ENCODE measurements at regions not wholly inside any gene's neighbourhood (a gene's known extent, or its start where the extent isn't known, plus 50 kb on each side); places are given as distances from the start of the nearest gene placed in this dataset.

- Histone ChIP-seq H3K27me3 (replicated peaks; ENCODE audit: control insufficient read depth, insufficient read depth, low read length) (no peaks in the 10 kb centered on the region), H3K4me3 (replicated peaks; ENCODE audit: low read depth, low read length) (no peak overlapping the region), H3K36me3 (ENCODE audit: control insufficient read depth, insufficient read depth, low read length) (no peaks in the 10 kb centered on the region)
- no peak for DNase-seq (ENCODE audit: extremely low read depth, insufficient read length)
- TF ChIP-seq, protein P1, sequence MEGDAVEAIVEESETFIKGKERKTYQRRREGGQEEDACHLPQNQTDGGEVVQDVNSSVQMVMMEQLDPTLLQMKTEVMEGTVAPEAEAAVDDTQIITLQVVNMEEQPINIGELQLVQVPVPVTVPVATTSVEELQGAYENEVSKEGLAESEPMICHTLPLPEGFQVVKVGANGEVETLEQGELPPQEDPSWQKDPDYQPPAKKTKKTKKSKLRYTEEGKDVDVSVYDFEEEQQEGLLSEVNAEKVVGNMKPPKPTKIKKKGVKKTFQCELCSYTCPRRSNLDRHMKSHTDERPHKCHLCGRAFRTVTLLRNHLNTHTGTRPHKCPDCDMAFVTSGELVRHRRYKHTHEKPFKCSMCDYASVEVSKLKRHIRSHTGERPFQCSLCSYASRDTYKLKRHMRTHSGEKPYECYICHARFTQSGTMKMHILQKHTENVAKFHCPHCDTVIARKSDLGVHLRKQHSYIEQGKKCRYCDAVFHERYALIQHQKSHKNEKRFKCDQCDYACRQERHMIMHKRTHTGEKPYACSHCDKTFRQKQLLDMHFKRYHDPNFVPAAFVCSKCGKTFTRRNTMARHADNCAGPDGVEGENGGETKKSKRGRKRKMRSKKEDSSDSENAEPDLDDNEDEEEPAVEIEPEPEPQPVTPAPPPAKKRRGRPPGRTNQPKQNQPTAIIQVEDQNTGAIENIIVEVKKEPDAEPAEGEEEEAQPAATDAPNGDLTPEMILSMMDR (IDR thresholded peaks at IDR 0.05; ENCODE audit: insufficient read depth, low read length, poor library complexity, severe bottlenecking) = no peak
Measured at GRCh38 chr1:55362558-55362957, 147.4 kb upstream of the USP24 start.

DNA sequence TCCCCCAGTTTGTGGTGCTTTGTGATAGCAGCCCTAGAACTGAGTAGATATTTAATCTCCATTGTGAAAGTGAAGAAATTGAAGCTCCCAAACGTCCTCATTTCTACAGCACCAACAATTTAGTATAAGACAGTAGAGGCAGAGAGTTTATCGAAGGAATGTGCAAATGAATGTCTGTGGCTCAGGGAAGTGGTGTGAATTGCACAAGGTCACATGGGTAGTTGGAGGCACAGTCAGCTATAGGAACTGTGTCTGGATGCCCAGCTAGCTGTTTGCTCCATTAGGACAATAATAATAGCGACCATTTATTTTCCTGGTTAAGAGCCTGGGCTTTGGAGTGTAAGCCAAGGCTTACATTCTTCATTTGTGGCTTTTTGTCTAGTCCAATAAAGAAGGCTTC, 144.4 kb upstream of the USP24 start:
- Histone ChIP-seq H3K27me3 (replicated peaks; ENCODE audit: control insufficient read depth, insufficient read depth, low read length) (no peaks in the 10 kb centered on the region), H3K4me3 (replicated peaks; ENCODE audit: low read depth, low read length) (no peak overlapping the region), H3K36me3 (ENCODE audit: control insufficient read depth, insufficient read depth, low read length) (no peaks in the 10 kb centered on the region)
- DNase-seq (ENCODE audit: extremely low read depth, insufficient read length) = no peak
- TF ChIP-seq, protein P1 (IDR thresholded peaks at IDR 0.05; ENCODE audit: insufficient read depth, low read length, poor library complexity, severe bottlenecking) = no peak

GRCh38 chr1:55358581-55358980, 143.4 kb upstream of the USP24 start:
- Histone ChIP-seq H3K27me3 (replicated peaks; ENCODE audit: control insufficient read depth, insufficient read depth, low read length) (no peaks in the 10 kb centered on the region), H3K36me3 (ENCODE audit: control insufficient read depth, insufficient read depth, low read length) (no peaks in the 10 kb centered on the region), H3K4me3 (replicated peaks; ENCODE audit: low read depth, low read length) (no peak overlapping the region)
- TF ChIP-seq, protein P1 (IDR thresholded peaks at IDR 0.05; ENCODE audit: insufficient read depth, low read length, poor library complexity, severe bottlenecking) = no peak
- no peak for DNase-seq (ENCODE audit: extremely low read depth, insufficient read length)

GRCh38 chr1:55355549-55355948, 140.4 kb upstream of the USP24 start:
- no peaks in the 10 kb centered on the region for H3K36me3 ChIP-seq (ENCODE audit: control insufficient read depth, insufficient read depth, low read length)
- no peak for DNase-seq (ENCODE audit: extremely low read depth, insufficient read length)
- H3K4me3 ChIP-seq (replicated peaks; ENCODE audit: low read depth, low read length) = no peak overlapping the region
- no peaks in the 10 kb centered on the region for H3K27me3 ChIP-seq (replicated peaks; ENCODE audit: control insufficient read depth, insufficient read depth, low read length)
- TF ChIP-seq, protein P1 (IDR thresholded peaks at IDR 0.05; ENCODE audit: insufficient read depth, low read length, poor library complexity, severe bottlenecking) = no peak

- H3K36me3 ChIP-seq (ENCODE audit: control insufficient read depth, insufficient read depth, low read length) = no peaks in the 10 kb centered on the region
- H3K27me3 ChIP-seq (replicated peaks; ENCODE audit: control insufficient read depth, insufficient read depth, low read length) = no peaks in the 10 kb centered on the region
- DNase-seq (ENCODE audit: extremely low read depth, insufficient read length) = no peak
- TF ChIP-seq, protein P1 (IDR thresholded peaks at IDR 0.05; ENCODE audit: insufficient read depth, low read length, poor library complexity, severe bottlenecking) = no peak
- no peak overlapping the region for H3K4me3 ChIP-seq (replicated peaks; ENCODE audit: low read depth, low read length)
Measured at GRCh38 chr1:55353707-55354620, 138.8 kb upstream of the USP24 start.

Data from GM06990 (cell line).